ENCODE measurements at regions not wholly inside any gene's neighbourhood (a gene's known extent, or its start where the extent isn't known, plus 50 kb on each side); places are given as distances from the start of the nearest gene placed in this dataset.

GRCh38 chr21:15279482-15279881, 214.7 kb upstream of the NRIP1 start:
- in situ Hi-C loops (cut with MboI) = no loop called here
- Histone ChIP-seq H3K36me3 (ENCODE audit: low read depth) (no peaks in the 10 kb centered on the region), H3K4me3 (no peak overlapping the region), H3F3A (ENCODE audit: insufficient read depth) (no peaks in the 10 kb centered on the region), H3K27me3 (replicated peaks; ENCODE audit: insufficient read depth) (no peaks in the 10 kb centered on the region), H3K9me2 (ENCODE audit: insufficient read depth) (no peaks in the 10 kb centered on the region), H4K20me1 (ENCODE audit: insufficient read depth) (no peaks in the 10 kb centered on the region), H3K27ac (no peak overlapping the region), H3K4me2 (ENCODE audit: unreplicated experiment) (no peak overlapping the region), H3K9me3 (ENCODE audit: low read depth) (no peaks in the 10 kb centered on the region), H3K9ac (no peak overlapping the region), H3K4me1 (ENCODE audit: insufficient read depth) (no peaks in the 10 kb centered on the region), H3K79me2 (ENCODE audit: insufficient read depth) (no peaks in the 10 kb centered on the region), H2AFZ (no peak overlapping the region)
- no peak for TF ChIP-seq EZH2phosphoT487 (IDR thresholded peaks at IDR 0.05; ENCODE audit: insufficient read depth, low read depth)
- TF ChIP-seq EZH2 (IDR thresholded peaks at IDR 0.05; ENCODE audit: insufficient read depth, poor library complexity, severe bottlenecking) = no peak
- WGBS, 2 experiments (ENCODE audit: low coverage in 1 of 2, low lambda C conversion rate in 2 of 2, missing lambda C conversion rate in 2 of 2) = 47 to 48% methylated on average over 1 of the region's 1 CpG
- no peak for DNase-seq

- Histone ChIP-seq H4K20me1 (ENCODE audit: insufficient read depth) (no peaks in the 10 kb centered on the region), H3K4me2 (ENCODE audit: unreplicated experiment) (no peak overlapping the region), H3K79me2 (ENCODE audit: insufficient read depth) (no peaks in the 10 kb centered on the region), H3K9me2 (ENCODE audit: insufficient read depth) (no peaks in the 10 kb centered on the region), H3K4me3 (no peak overlapping the region), H3K27ac (no peak overlapping the region), H3F3A (ENCODE audit: insufficient read depth) (no peaks in the 10 kb centered on the region), H3K9me3 (ENCODE audit: low read depth) (no peaks in the 10 kb centered on the region), H2AFZ (no peak overlapping the region), H3K4me1 (ENCODE audit: insufficient read depth) (no peaks in the 10 kb centered on the region), H3K27me3 (replicated peaks; ENCODE audit: insufficient read depth) (no peaks in the 10 kb centered on the region), H3K9ac (no peak overlapping the region), H3K36me3 (ENCODE audit: low read depth) (no peaks in the 10 kb centered on the region)
- TF ChIP-seq EZH2 (IDR thresholded peaks at IDR 0.05; ENCODE audit: insufficient read depth, poor library complexity, severe bottlenecking) = no peak
- no peak for TF ChIP-seq EZH2phosphoT487 (IDR thresholded peaks at IDR 0.05; ENCODE audit: insufficient read depth, low read depth)
- WGBS, 2 experiments (ENCODE audit: low coverage in 1 of 2, low lambda C conversion rate in 2 of 2, missing lambda C conversion rate in 2 of 2) = 59 to 79% methylated on average over 3 of the region's 3 CpGs
- no peak for DNase-seq
- in situ Hi-C loops (cut with MboI) = no loop called here
Measured at GRCh38 chr21:15281714-15282113, 216.9 kb upstream of the NRIP1 start.

DNA sequence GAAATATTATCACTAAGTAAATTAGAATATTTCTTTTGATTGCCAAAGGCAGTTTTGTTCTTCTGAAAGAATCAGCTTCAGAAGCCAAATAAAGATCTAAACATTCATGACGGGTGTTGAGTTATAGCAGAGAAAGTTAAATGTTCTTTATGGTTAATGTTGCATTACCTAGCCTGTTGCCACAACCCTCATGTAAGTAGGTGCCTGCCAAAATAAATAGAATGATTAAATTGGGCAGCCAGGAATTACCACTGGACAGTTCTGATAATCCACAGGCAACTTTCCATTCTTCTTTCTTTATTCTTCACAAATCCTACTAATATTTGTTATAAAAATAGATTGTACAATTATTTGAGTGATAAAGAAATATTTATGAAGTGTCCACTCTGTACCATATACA, 217.9 kb upstream of the NRIP1 start:
- H2AFZ ChIP-seq = no peak overlapping the region
- WGBS, 2 experiments (ENCODE audit: low coverage in 1 of 2, low lambda C conversion rate in 2 of 2, missing lambda C conversion rate in 2 of 2) = 72 to 82% methylated on average over 1 of the region's 1 CpG
- H3F3A ChIP-seq (ENCODE audit: insufficient read depth) = no peaks in the 10 kb centered on the region
- H3K27ac ChIP-seq = no peak overlapping the region
- H3K9me2 ChIP-seq (ENCODE audit: insufficient read depth) = no peaks in the 10 kb centered on the region
- no peaks in the 10 kb centered on the region for H3K79me2 ChIP-seq (ENCODE audit: insufficient read depth)
- H3K4me1 ChIP-seq (ENCODE audit: insufficient read depth) = no peaks in the 10 kb centered on the region
- H3K9me3 ChIP-seq (ENCODE audit: low read depth) = no peaks in the 10 kb centered on the region
- in situ Hi-C loops (cut with MboI) = no loop called here
- no peak for DNase-seq
- no peak overlapping the region for H3K4me3 ChIP-seq
- H3K27me3 ChIP-seq (replicated peaks; ENCODE audit: insufficient read depth) = no peaks in the 10 kb centered on the region
- no peaks in the 10 kb centered on the region for H4K20me1 ChIP-seq (ENCODE audit: insufficient read depth)
- no peak overlapping the region for H3K4me2 ChIP-seq (ENCODE audit: unreplicated experiment)
- H3K36me3 ChIP-seq (ENCODE audit: low read depth) = no peaks in the 10 kb centered on the region
- H3K9ac ChIP-seq = no peak overlapping the region
- no peak for TF ChIP-seq EZH2 (IDR thresholded peaks at IDR 0.05; ENCODE audit: insufficient read depth, poor library complexity, severe bottlenecking)
- TF ChIP-seq EZH2phosphoT487 (IDR thresholded peaks at IDR 0.05; ENCODE audit: insufficient read depth, low read depth) = no peak

- H3K36me3 ChIP-seq (ENCODE audit: low read depth) = no peaks in the 10 kb centered on the region
- H3F3A ChIP-seq (ENCODE audit: insufficient read depth) = no peaks in the 10 kb centered on the region
- no peaks in the 10 kb centered on the region for H3K4me1 ChIP-seq (ENCODE audit: insufficient read depth)
- H3K4me3 ChIP-seq = no peak overlapping the region
- no peak overlapping the region for H3K27ac ChIP-seq
- H3K9me3 ChIP-seq (ENCODE audit: low read depth) = no peaks in the 10 kb centered on the region
- in situ Hi-C loops (cut with MboI) = no loop called here
- no peak overlapping the region for H3K4me2 ChIP-seq (ENCODE audit: unreplicated experiment)
- no peaks in the 10 kb centered on the region for H3K79me2 ChIP-seq (ENCODE audit: insufficient read depth)
- TF ChIP-seq EZH2phosphoT487 (IDR thresholded peaks at IDR 0.05; ENCODE audit: insufficient read depth, low read depth) = no peak
- no peak for TF ChIP-seq EZH2 (IDR thresholded peaks at IDR 0.05; ENCODE audit: insufficient read depth, poor library complexity, severe bottlenecking)
- H3K9me2 ChIP-seq (ENCODE audit: insufficient read depth) = no peaks in the 10 kb centered on the region
- no peak overlapping the region for H2AFZ ChIP-seq
- H4K20me1 ChIP-seq (ENCODE audit: insufficient read depth) = no peaks in the 10 kb centered on the region
- H3K9ac ChIP-seq = no peak overlapping the region
- no peak for DNase-seq
- H3K27me3 ChIP-seq (replicated peaks; ENCODE audit: insufficient read depth) = no peaks in the 10 kb centered on the region
Measured at GRCh38 chr21:15283138-15283537, 218.3 kb upstream of the NRIP1 start.

DNA sequence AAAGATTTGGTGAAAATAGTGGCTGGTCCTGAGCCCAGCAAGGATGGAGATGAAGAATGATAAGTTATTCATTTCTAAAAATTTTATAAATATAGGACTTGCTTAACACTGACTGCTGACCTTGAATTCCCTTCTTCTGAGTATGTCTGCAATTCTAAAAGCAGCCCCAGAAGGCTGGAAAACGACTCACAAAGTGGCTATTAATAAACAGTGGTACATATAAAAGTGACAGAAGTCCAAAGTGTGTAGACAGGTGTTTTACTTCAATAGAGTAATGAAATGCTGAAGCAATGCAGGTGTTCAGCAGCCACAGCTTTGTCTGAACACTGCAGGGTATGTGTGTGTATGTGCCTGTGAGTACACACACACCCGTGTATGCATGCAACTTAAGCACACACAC, 219.0 kb upstream of the NRIP1 start:
- H3F3A ChIP-seq (ENCODE audit: insufficient read depth) = no peaks in the 10 kb centered on the region
- no peak overlapping the region for H3K27ac ChIP-seq
- in situ Hi-C loops (cut with MboI) = no loop called here
- H4K20me1 ChIP-seq (ENCODE audit: insufficient read depth) = no peaks in the 10 kb centered on the region
- H3K4me2 ChIP-seq (ENCODE audit: unreplicated experiment) = no peak overlapping the region
- 46 to 47% methylated on average over 2 of the region's 2 CpGs for WGBS, 2 experiments (ENCODE audit: low coverage in 1 of 2, low lambda C conversion rate in 2 of 2, missing lambda C conversion rate in 2 of 2)
- DNase-seq = no peak
- H3K9me2 ChIP-seq (ENCODE audit: insufficient read depth) = no peaks in the 10 kb centered on the region
- H3K79me2 ChIP-seq (ENCODE audit: insufficient read depth) = no peaks in the 10 kb centered on the region
- H3K36me3 ChIP-seq (ENCODE audit: low read depth) = no peaks in the 10 kb centered on the region
- H2AFZ ChIP-seq = no peak overlapping the region
- H3K27me3 ChIP-seq (replicated peaks; ENCODE audit: insufficient read depth) = no peaks in the 10 kb centered on the region
- no peak overlapping the region for H3K4me3 ChIP-seq
- no peaks in the 10 kb centered on the region for H3K9me3 ChIP-seq (ENCODE audit: low read depth)
- no peaks in the 10 kb centered on the region for H3K4me1 ChIP-seq (ENCODE audit: insufficient read depth)
- no peak overlapping the region for H3K9ac ChIP-seq
- TF ChIP-seq EZH2 (IDR thresholded peaks at IDR 0.05; ENCODE audit: insufficient read depth, poor library complexity, severe bottlenecking) (no peak), EZH2phosphoT487 (IDR thresholded peaks at IDR 0.05; ENCODE audit: insufficient read depth, low read depth) (no peak)
